ENCODE measurements at regions not wholly inside any gene's neighbourhood (a gene's known extent, or its start where the extent isn't known, plus 50 kb on each side); places are given as distances from the start of the nearest gene placed in this dataset.

DNA sequence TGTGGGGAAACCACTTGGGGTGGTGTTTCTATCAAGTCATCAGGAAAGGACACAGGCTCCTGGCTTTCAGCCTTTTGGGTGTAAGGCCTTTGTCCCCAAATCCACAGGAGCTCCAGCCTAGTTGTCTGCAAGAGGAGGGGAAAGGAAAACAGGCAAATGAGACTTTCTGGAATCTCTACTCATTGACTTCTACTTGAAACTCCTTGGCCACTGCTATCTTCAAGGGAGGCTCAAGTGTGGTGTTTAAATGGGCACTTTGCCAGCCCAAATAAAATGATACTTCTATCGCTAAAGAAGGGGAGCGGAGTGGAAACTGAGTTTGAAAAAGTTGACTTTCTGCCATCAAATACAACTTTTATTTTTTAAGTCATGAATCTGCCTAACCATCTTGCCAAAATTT lies 445.9 kb upstream of the RGS6 start:
- DNase-seq = no peak
- H3K4me3 ChIP-seq (ENCODE audit: low read depth, low read length) = no peak overlapping the region
- TF ChIP-seq, protein P1, sequence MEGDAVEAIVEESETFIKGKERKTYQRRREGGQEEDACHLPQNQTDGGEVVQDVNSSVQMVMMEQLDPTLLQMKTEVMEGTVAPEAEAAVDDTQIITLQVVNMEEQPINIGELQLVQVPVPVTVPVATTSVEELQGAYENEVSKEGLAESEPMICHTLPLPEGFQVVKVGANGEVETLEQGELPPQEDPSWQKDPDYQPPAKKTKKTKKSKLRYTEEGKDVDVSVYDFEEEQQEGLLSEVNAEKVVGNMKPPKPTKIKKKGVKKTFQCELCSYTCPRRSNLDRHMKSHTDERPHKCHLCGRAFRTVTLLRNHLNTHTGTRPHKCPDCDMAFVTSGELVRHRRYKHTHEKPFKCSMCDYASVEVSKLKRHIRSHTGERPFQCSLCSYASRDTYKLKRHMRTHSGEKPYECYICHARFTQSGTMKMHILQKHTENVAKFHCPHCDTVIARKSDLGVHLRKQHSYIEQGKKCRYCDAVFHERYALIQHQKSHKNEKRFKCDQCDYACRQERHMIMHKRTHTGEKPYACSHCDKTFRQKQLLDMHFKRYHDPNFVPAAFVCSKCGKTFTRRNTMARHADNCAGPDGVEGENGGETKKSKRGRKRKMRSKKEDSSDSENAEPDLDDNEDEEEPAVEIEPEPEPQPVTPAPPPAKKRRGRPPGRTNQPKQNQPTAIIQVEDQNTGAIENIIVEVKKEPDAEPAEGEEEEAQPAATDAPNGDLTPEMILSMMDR (IDR thresholded peaks at IDR 0.05; ENCODE audit: low read depth, low read length, missing control alignments) = no peak
- H3K36me3 ChIP-seq (replicated peaks) = peaks cover 2% of the 10 kb centered on the region
- H3K27ac ChIP-seq = no peak overlapping the region
- H3K27me3 ChIP-seq (replicated peaks) = no peaks in the 10 kb centered on the region
- in situ Hi-C loops (cut with HindIII; ENCODE audit: low pct_ligation_motif_present, low sequenced_read_pairs) = no loop called here

DNA sequence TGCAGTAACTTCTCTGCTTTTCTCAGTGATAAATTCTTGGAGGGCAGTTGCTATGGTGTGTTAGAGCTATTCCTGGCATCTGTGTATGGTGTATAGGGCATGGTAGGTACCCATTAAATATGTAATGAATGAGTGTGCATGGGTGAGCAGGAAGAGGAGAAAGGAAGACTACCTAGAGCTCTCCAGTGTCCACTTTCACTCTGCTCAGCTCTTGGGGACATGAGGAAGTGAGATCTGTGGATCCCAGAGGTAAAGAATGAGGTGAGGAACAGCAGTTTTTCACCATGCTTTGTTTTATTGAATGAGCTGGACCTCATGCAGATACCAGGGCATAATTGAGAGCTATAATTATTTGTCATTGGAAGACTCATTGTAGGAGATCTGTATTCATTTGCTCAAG lies 444.8 kb upstream of the RGS6 start:
- in situ Hi-C loops (cut with HindIII; ENCODE audit: low pct_ligation_motif_present, low sequenced_read_pairs) = no loop called here

DNA sequence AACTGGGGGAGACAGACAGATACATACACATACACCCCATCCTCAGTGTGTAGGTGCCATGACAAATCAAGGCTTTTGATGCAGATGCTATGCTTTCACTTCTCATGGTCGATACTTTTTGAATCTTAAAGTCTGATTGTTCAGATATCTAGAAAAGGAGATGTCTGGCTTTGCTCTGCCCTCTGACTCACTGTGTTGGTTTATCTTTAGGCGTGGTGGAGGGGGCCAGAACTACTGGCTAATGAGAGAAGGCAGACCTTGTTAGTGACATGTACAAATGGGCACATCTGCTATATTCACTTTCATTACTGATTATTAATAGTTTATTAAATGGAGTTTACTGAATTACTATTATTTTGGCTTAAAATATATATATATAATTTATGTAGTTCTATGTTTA lies 444.3 kb upstream of the RGS6 start:
- in situ Hi-C loops (cut with HindIII; ENCODE audit: low pct_ligation_motif_present, low sequenced_read_pairs) = no loop called here
- H3K27ac ChIP-seq = peak overlapping the region; percentile 57
- no peaks in the 10 kb centered on the region for H3K27me3 ChIP-seq (replicated peaks)
- TF ChIP-seq, protein P1 (IDR thresholded peaks at IDR 0.05; ENCODE audit: low read depth, low read length, missing control alignments) = no peak
- H3K4me3 ChIP-seq (ENCODE audit: low read depth, low read length) = no peak overlapping the region
- H3K36me3 ChIP-seq (replicated peaks) = peaks cover 2% of the 10 kb centered on the region
- DNase-seq = peak; percentile 55

More for the DNA sequence above, 444.8 kb upstream of the RGS6 start:
- no peak for DNase-seq
- no peak overlapping the region for H3K4me3 ChIP-seq (ENCODE audit: low read depth, low read length)
- TF ChIP-seq, protein P1 (IDR thresholded peaks at IDR 0.05; ENCODE audit: low read depth, low read length, missing control alignments) = no peak
- H3K27me3 ChIP-seq (replicated peaks) = no peaks in the 10 kb centered on the region
- peak overlapping the region; percentile 57 for H3K27ac ChIP-seq
- H3K36me3 ChIP-seq (replicated peaks) = peaks cover 2% of the 10 kb centered on the region

DNA sequence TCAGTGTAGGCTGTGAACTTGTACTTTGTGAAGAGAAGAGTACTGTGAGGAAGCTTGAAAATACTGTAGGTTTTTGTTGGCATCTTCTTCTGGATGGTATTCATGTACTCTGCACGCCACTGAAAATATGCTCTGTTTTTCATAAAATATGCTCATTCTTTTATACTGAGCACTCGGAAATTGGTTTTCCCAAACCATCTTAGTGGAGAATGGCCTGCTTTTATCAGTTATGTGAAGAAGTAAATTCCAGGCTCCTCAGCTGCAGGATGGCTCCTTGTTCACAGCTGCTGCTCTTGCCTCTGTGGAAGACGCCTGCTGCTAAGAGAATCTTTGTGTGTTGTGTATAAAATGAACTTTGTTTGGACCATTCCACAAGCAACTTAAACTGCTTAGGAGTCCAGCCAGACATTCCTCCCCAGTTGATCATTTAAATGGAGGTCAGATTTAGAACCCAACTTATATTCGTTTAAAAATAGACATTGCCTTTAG lies 443.5 kb upstream of the RGS6 start:
- in situ Hi-C loops (cut with HindIII; ENCODE audit: low pct_ligation_motif_present, low sequenced_read_pairs) = no loop called here
- peak; percentile 71 for DNase-seq
- Histone ChIP-seq H3K27me3 (replicated peaks) (no peaks in the 10 kb centered on the region), H3K36me3 (replicated peaks) (peaks cover under 1% of the 10 kb centered on the region), H3K27ac (peak overlapping the region; percentile 57), H3K4me3 (ENCODE audit: low read depth, low read length) (no peak overlapping the region)
- TF ChIP-seq, protein P1 (IDR thresholded peaks at IDR 0.05; ENCODE audit: low read depth, low read length, missing control alignments) = no peak

DNA sequence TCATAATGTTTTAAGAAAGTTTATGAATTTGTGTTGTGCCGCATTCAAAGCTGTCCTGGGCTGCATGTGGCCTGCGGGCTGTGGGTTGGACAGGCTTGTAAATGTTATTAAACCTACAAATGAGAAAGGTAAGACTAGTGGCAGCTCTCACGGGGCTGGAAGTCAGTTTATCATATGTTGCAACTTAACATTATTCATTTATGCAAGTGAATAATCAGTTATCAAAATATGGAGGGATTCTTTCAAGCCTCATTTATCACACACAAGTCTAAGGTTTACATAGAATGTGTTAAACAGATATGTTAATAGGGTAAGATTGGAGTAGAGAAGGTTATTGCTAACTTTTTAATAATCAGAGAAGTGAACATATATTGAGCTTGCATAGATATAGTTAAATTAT lies 442.5 kb upstream of the RGS6 start:
- H3K4me3 ChIP-seq (ENCODE audit: low read depth, low read length) = no peak overlapping the region
- no peak for DNase-seq
- TF ChIP-seq, protein P1 (IDR thresholded peaks at IDR 0.05; ENCODE audit: low read depth, low read length, missing control alignments) = no peak
- H3K27ac ChIP-seq = peak overlapping the region; percentile 57
- no peaks in the 10 kb centered on the region for H3K27me3 ChIP-seq (replicated peaks)
- no peaks in the 10 kb centered on the region for H3K36me3 ChIP-seq (replicated peaks)
- in situ Hi-C loops (cut with HindIII; ENCODE audit: low pct_ligation_motif_present, low sequenced_read_pairs) = no loop called here

DNA sequence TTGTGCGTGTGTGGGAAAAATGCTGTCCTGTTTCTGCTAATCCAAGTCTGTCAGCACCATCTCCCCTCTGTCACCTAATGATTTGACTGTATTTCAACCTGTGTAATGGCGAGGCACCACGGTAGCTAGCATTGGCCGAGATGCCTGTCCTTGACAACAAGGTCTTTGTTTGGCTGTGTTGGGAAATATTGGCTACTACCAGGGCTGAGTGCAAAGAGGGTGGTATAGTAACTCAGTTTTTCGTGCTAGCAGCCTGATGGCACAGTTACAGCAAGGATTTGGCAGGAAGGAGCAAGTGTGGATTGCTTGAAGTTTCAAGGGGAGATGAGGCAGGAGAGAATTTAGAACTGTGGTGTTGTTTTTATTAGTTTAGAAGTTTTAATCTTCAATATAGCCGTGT lies 440.3 kb upstream of the RGS6 start:
- H3K27me3 ChIP-seq (replicated peaks) = no peaks in the 10 kb centered on the region
- H3K36me3 ChIP-seq (replicated peaks) = no peaks in the 10 kb centered on the region
- no peak overlapping the region for H3K4me3 ChIP-seq (ENCODE audit: low read depth, low read length)
- in situ Hi-C loops (cut with HindIII; ENCODE audit: low pct_ligation_motif_present, low sequenced_read_pairs) = no loop called here
- DNase-seq = no peak
- H3K27ac ChIP-seq = no peak overlapping the region
- TF ChIP-seq, protein P1 (IDR thresholded peaks at IDR 0.05; ENCODE audit: low read depth, low read length, missing control alignments) = no peak

Data from brain microvascular endothelial cell (primary cell).